NCI-H2029 treated with DMSO at 0.1 percent for 48 hours (cell line): ENCODE measurements at regions not wholly inside any gene's neighbourhood (a gene's known extent, or its start where the extent isn't known, plus 50 kb on each side); places are given as distances from the start of the nearest gene placed in this dataset.

Source experiments
- DNase-seq: peaks from one replicate; lab custom pipeline; 2025; lab: John Stamatoyannopoulos, UW

- DNase-seq = no peak
Measured at GRCh38 chr11:10641912-10642697, 51.5 kb downstream of the IRAG1 start.

GRCh38 chr11:10641177-10641911 lies 52.2 kb downstream of the IRAG1 start:
- no peak for DNase-seq

- DNase-seq = no peak
Measured at GRCh38 chr11:10640308-10640707, 53.2 kb downstream of the IRAG1 start.

- no peak for DNase-seq
Measured at GRCh38 chr11:10639350-10639749, 54.2 kb downstream of the IRAG1 start.

- DNase-seq = no peak
Measured at GRCh38 chr11:10638316-10638925, 55.1 kb downstream of the IRAG1 start.

GRCh38 chr11:10637731-10638151 lies 55.8 kb downstream of the IRAG1 start:
- no peak for DNase-seq

- DNase-seq = no peak
Measured at GRCh38 chr11:10634407-10634806, 59.1 kb downstream of the IRAG1 start.

GRCh38 chr11:10633261-10633660 lies 60.3 kb downstream of the IRAG1 start:
- DNase-seq = peak; percentile 37

- DNase-seq = no peak
Measured at GRCh38 chr11:10632483-10632882, 61.1 kb downstream of the IRAG1 start.

- no peak for DNase-seq
Measured at GRCh38 chr11:10631761-10632160, 61.8 kb downstream of the IRAG1 start.

- DNase-seq = no peak
Measured at GRCh38 chr11:10629411-10630002, 61.0 kb upstream of the LYVE1 start.

- no peak for DNase-seq
Measured at GRCh38 chr11:10628508-10629236, 60.2 kb upstream of the LYVE1 start.

GRCh38 chr11:10627816-10628215 lies 59.4 kb upstream of the LYVE1 start:
- no peak for DNase-seq

GRCh38 chr11:10627291-10627690 lies 58.8 kb upstream of the LYVE1 start:
- no peak for DNase-seq

- no peak for DNase-seq
Measured at GRCh38 chr11:10625982-10626311, 57.5 kb upstream of the LYVE1 start.

GRCh38 chr11:10625281-10625981 lies 57.0 kb upstream of the LYVE1 start:
- DNase-seq = no peak

GRCh38 chr11:10623797-10624761 lies 55.6 kb upstream of the LYVE1 start:
- peak; percentile 76 for DNase-seq

GRCh38 chr11:10622957-10623791 lies 54.7 kb upstream of the LYVE1 start:
- no peak for DNase-seq

GRCh38 chr11:10622108-10622507 lies 53.6 kb upstream of the LYVE1 start:
- DNase-seq = no peak
